8988T (cell line): ENCODE measurements at regions not wholly inside any gene's neighbourhood (a gene's known extent, or its start where the extent isn't known, plus 50 kb on each side); places are given as distances from the start of the nearest gene placed in this dataset.
"Not testable (repeated sequence)": the region's sequence is repeated elsewhere in the genome, so short reads cannot be mapped to it uniquely, and the experiment has no call there.

Experiments
- DNase-seq: peaks from one replicate; pipeline ENCODE4 v3.0.0; 2011

DNA sequence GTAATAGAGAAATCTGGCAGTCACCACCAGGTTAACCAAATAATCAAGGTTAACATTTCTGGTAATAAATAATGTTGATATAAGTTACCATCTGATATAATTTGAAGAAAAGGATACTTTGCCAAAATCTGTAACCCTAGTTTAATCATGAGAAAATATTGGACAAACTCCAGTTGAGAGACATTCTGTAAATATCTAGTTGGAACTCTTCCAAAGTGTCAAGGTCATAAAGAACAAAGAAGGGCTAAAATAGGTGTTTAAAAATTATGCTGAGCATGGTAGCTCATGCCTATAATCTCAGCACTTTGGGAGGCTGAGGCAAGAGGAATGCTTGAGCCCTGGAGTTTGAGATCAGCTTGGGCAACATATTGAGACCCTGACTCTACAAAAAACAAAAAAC, 253.3 kb downstream of the MRPS30 start:
- no peak for DNase-seq

GRCh38 chr5:45081082-45081481, 272.3 kb downstream of the MRPS30 start:
- DNase-seq: no peak

GRCh38 chr5:45089870-45090269, 281.1 kb downstream of the MRPS30 start:
- no peak for DNase-seq

DNA sequence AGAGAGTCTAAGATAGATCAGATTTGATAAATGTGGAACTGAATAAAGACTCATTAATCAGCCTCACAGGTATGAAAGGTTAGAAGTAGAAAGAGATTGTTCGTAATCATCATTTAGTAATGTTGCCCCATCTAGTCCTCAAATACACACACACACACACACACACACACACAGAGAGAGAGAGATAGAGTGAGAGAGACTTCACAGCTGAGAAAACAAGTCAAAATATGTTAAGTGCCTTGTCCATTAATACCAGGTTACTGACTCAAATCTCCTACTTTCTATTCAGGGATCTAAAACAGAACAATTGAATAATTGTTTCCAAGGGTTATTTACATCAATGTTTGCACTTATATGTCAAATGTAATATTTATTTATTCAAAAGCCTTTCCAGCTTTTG, 284.6 kb downstream of the MRPS30 start:
- DNase-seq: no peak

DNA sequence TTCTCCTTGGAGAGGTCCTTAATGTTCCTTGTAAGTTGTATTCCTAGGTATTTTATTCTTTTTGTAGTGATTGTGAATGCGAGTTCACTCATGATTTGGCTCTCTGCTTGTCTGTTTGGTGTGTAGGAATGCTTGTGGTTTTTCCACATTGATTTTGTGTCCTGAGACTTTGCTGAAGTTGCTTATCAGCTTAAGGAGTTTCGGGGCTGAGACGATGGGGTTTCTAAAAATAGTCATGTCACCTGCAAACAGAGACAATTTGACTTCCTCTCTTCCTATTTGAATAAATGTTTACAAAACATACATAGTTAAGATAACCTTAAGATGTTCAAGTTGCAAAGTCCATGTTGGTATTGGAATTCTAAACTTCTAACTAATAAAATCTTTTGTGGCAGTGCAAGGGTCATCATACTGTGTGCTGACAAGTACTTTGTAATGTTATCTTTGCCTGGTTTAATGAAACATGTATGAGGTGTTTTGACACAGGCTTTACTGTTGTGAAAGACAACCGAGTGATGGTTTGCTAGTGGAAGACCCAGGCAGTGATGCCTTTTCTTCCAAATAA, 286.2 kb downstream of the MRPS30 start:
- DNase-seq: no peak

GRCh38 chr5:45098483-45098882, 289.7 kb downstream of the MRPS30 start:
- no peak for DNase-seq

DNA sequence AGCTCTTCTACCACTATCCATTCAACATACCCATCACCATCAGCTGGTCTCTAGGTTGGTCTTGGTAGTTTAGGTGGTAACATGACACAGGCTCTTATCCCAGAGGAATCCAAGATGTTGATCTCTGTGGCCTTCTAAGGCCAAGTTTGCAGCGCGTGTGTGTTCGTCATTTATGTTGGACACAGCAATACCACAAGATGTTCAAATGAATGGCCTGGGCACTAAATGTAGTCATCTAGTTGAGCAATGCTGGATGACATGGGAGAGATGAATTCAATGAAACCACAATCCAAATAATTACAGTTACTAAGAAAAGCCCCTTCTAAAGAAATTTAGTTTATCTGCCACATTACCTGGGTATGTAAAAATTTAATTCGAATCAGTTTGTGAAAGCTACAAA, 292.4 kb downstream of the MRPS30 start:
- no peak for DNase-seq

DNA sequence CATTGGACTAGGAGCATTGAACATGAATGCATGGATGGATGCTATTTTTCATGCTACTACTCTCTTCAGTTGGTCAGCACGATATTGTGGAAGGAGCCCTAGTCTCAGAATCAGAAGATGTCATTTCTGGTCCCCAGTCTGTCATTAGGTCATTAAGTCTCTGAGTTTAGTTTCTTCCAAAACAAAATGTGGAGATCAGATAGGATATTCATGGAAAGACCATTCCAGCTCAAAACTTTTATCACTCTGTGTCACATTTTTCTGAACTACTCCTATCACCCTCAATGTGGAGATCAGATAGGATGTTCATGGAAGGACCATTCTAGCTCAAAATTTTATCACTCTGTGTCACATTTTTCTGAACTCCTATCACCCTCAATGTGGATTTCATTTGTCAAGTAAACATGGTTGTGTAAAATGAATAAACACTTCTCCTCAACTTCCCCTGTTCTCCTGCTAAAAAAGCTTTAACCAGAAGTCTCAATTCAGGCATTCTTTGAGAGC, 296.8 kb downstream of the MRPS30 start:
- no peak for DNase-seq

DNA sequence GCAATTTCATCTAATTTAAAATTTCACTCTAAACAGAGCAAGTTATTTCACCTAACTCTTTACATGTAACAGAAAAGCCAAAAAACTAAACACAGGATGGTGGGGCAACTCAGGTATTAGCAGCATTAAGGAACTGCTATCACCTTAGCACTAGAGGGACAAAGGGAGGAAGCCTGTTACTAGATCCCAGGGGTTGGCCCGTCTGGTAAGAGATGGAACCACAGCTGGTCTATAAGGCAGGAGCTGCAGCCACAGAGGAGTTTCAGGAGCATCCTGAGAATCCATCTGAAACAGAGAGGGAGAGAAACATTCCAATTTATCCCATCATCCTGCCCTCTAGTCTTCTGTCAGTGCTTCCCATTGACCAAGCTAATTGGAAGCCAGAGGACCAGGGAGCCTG, 300.3 kb downstream of the MRPS30 start:
- no peak for DNase-seq

GRCh38 chr5:45109636-45110035, 300.9 kb downstream of the MRPS30 start:
- DNase-seq: no peak

- DNase-seq: no peak
These were observed 301.7 kb downstream of the MRPS30 start for GRCh38 chr5:45110399-45110798.

GRCh38 chr5:45113726-45114125, 305.0 kb downstream of the MRPS30 start:
- no peak for DNase-seq

- DNase-seq: no peak
These were observed 324.2 kb downstream of the MRPS30 start for GRCh38 chr5:45132972-45133371.

- no peak for DNase-seq
These were observed 354.2 kb downstream of the MRPS30 start for GRCh38 chr5:45162974-45163373.

- DNase-seq: no peak
These were observed 362.8 kb downstream of the MRPS30 start for GRCh38 chr5:45171563-45171962.

GRCh38 chr5:45172634-45173033, 363.9 kb downstream of the MRPS30 start:
- not testable (repeated sequence) for DNase-seq

- DNase-seq: no peak
These were observed 370.9 kb downstream of the MRPS30 start for GRCh38 chr5:45179686-45180085.

GRCh38 chr5:45189042-45189441, 380.3 kb downstream of the MRPS30 start:
- DNase-seq: no peak

GRCh38 chr5:45189481-45189880, 380.7 kb downstream of the MRPS30 start:
- DNase-seq: no peak

DNA sequence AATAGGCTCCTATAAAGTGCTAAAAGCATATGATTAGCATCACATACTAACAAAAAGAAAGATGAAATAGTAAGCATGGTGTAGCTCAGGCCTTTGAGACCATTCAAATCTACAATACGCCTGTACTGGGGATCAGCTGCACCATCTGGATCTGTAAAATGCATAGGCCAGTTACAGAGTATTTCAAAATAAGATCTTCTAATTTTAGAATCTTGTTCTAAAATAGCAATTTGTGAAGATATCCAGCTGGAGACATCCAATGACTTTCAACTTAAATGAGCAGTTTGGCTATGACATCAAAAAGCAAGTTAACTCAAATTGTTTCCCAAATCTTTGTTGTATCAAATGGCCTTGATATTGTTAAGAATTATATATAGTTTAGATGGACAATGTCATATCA, 386.3 kb downstream of the MRPS30 start:
- DNase-seq: no peak
